Breast epithelium (tissue), 3 donors: ENCODE measurements at regions not wholly inside any gene's neighbourhood (a gene's known extent, or its start where the extent isn't known, plus 50 kb on each side); places are given as distances from the start of the nearest gene placed in this dataset.

ENCODE experiments used
- POLR2A ChIP-seq: fragments of 450-650 bp; IDR thresholded peaks from one replicate; pipeline ENCODE4 v1.6.1; 2016; ENCODE audit warnings: antibody characterized with exemption, mild to moderate bottlenecking, moderate library complexity
- POLR2AphosphoS5 ChIP-seq, 3 donors: sonication (generic); formaldehyde crosslinking; IDR thresholded peaks; one replicate each; pipeline ENCODE4 v1.6.1; 2017; ENCODE audit warnings: antibody characterized with exemption in 3 of 3
- TF ChIP-seq, protein P1 (sequence below), 3 donors: fragments of 450-650 bp; IDR thresholded peaks; one replicate each; pipeline ENCODE4 v1.5.1; 2016 to 2017; ENCODE audit warnings: antibody characterized with exemption in 3 of 3, mild to moderate bottlenecking in 3 of 3, moderate library complexity in 3 of 3

GRCh38 chr6:140816681-140817080 lies 1316.0 kb upstream of the GJE1 start:
- TF ChIP-seq, protein P1, sequence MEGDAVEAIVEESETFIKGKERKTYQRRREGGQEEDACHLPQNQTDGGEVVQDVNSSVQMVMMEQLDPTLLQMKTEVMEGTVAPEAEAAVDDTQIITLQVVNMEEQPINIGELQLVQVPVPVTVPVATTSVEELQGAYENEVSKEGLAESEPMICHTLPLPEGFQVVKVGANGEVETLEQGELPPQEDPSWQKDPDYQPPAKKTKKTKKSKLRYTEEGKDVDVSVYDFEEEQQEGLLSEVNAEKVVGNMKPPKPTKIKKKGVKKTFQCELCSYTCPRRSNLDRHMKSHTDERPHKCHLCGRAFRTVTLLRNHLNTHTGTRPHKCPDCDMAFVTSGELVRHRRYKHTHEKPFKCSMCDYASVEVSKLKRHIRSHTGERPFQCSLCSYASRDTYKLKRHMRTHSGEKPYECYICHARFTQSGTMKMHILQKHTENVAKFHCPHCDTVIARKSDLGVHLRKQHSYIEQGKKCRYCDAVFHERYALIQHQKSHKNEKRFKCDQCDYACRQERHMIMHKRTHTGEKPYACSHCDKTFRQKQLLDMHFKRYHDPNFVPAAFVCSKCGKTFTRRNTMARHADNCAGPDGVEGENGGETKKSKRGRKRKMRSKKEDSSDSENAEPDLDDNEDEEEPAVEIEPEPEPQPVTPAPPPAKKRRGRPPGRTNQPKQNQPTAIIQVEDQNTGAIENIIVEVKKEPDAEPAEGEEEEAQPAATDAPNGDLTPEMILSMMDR (IDR thresholded peaks at IDR 0.05), result no peak
- no peak for TF ChIP-seq POLR2AphosphoS5 (IDR thresholded peaks at IDR 0.05)
- no peak for TF ChIP-seq POLR2A
